ENCODE measurements at regions not wholly inside any gene's neighbourhood (a gene's known extent, or its start where the extent isn't known, plus 50 kb on each side); places are given as distances from the start of the nearest gene placed in this dataset.

DNA sequence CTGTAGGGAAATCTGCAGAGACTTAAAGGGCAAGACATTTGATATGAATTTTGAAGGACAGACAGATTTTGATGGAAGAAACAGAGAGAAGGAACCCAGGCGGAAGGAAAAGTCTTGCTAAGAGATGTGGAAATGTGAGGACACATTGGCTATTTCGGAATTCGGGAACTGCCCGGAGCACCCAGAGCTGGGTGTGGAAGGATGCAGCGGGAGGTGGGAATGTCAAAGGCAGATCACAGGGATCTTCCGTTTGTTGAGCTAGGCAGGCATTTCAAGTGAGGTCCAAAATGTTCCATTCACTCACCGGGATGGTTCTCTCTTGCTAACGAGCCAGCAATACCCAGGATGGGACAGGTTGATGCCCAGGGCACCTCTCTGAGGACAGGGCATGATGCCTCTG, 87.2 kb upstream of the CTBP2 start:
- TF ChIP-seq POLR2AphosphoS5 (IDR thresholded peaks at IDR 0.05; ENCODE audit: borderline replicate concordance, low read depth, low read length) (no peak), FOXP2 (optimal IDR thresholded peaks at IDR 0.05; ENCODE audit: control extremely low read depth, extremely low read length, insufficient read depth) (no peak), EZH2 (IDR thresholded peaks at IDR 0.05) (no peak)

Measured in SK-N-MC (cell line).